ENCODE measurements at regions not wholly inside any gene's neighbourhood (a gene's known extent, or its start where the extent isn't known, plus 50 kb on each side); places are given as distances from the start of the nearest gene placed in this dataset.
"Not testable (repeated sequence)": the region's sequence is repeated elsewhere in the genome, so short reads cannot be mapped to it uniquely, and the experiment has no call there.

DNA sequence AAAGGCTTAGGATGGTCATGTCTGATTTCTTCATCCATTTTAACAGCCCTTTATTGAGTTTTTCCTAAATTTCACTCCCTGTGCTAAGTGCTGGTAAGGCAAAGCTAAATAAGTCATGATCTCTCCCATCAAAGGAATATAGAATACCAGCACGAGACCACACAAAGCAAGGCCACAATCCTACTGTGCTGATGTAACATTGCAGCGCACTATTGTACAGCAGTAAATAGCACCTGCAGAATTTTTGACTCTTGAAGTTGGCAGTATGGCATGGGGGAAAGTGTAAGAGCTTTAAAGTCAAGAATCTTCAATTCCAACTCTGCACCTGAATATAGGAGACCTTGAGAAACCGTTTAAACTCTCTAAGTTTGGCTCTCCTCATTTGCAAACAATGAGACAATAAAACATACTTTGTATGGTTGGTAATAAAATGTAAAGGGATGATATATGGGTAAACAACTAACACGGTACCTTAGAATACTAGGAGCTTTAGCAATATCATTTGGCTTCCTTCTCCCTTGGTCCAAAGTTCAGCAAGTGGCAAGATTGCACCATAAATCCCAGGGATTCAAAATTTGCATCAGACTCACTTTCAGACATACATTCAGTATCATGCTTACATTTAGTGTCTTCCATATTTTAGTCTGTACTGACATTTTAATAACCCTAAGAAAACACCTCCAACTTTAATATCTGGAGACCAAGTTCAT lies 132.9 kb upstream of the PRDX6 start:
- DNase-seq = no peak

DNA sequence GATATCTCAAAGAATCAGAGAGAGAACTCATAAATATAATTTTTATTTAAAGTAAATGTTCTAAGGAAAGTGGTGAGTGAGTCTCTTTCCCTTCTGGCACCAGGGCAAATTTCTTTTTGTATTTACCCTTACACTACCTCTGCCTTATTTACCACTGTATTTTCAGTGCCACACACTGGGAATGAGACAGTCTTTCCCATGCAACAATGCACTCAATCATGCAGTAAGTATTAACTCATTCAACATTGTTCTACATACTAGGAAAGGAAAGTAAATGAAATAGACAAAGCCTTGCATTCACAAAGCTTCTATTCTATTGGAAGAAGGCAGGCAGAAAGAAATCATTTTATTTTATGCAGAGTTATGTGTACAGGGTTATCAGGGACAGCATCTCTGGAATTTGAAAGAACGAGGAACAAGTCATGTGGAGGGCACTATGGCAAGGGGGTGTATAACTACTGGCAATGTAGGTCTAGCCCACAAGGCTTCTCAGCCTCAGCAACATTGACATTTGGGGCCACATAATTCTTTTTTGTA lies 129.8 kb upstream of the PRDX6 start:
- DNase-seq = no peak

DNA sequence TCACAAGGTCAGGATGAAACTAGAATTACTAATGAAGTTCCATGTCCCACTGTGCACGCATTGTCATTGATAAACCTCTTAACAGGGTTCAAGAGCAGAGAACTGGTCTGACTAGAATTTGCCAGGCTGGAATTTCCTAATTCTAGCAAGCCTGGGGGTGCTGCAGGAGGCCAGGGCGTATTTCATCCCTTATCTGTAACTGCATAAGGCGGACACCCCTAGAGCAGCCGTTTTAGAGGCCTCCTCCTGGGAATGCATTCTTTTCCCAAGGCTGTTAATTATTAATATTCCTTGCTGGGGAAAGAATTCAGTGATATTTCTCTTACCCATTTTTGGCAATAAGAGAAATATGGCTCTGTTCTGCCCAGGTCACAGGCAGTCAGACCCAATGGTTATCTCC lies 124.5 kb upstream of the PRDX6 start:
- DNase-seq = not testable (repeated sequence)

DNA sequence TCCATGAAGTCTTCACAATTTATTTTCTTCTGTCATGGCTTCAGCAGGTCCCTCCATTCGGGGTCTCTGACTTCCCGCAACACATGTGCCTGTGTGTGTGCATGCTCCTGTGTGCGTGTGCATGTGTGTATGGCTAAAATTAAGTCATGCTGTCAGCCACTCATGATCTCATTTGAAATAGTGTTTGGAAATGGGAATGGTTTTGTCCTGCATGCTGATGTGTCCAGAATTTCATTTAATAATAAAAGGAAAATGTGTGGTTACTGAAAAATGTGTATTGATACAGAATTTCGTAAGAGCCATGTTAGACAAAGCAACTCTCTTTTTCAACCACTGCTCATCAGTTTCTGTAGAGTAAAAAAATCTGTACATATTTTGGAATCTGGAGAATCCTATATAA lies 123.8 kb upstream of the PRDX6 start:
- DNase-seq = no peak

DNA sequence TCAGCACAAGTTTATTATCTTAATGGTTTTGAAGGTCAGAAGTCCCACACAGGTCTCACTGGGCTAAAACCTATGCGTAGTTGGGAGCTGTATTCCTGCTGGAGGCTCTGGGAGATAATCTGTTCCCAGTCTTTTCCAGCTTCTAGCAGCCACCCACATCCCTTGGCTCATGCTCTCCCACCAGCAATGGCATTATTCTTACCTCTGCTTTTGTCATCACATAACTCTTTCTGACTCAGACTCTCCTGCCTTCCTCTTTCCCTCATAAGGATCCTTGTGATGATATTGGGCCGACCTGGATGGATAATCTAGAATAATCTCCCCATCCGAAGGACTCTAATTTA lies 122.2 kb upstream of the PRDX6 start:
- DNase-seq = no peak

DNA sequence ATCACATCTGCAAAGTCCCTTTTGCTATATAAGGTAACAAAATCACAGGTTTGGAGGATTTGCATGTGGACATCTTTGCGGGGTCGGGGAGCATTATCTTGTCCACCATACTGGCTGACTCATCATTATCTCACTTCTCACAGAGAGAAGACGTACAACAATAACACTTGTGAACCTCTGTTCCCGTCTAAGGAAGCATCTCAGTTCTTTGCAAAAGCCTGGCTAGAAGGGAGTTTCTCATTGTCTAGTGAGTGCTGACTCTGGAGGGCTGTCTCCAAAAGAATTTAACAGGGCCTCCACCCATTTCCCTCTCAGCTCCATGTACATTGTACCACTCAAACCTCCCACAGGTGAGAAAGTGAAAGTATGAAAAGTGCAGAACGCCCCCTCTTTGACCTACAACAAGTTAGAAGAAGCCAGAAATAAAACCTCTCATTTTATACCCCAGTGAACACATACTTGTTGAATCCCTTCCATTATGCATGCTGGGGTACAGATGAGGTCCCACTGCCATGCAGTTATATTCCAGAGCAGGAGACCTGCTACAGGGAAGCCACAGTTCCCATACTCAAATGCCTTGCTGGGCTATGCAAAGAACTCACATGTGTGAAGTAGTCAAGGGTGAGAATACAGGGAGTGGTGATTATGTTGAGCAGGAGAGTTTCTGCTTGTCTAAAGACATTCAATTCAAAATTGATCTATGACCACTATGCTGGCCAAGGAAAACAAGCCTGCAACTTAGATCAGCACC lies 121.7 kb upstream of the PRDX6 start:
- DNase-seq = no peak

DNA sequence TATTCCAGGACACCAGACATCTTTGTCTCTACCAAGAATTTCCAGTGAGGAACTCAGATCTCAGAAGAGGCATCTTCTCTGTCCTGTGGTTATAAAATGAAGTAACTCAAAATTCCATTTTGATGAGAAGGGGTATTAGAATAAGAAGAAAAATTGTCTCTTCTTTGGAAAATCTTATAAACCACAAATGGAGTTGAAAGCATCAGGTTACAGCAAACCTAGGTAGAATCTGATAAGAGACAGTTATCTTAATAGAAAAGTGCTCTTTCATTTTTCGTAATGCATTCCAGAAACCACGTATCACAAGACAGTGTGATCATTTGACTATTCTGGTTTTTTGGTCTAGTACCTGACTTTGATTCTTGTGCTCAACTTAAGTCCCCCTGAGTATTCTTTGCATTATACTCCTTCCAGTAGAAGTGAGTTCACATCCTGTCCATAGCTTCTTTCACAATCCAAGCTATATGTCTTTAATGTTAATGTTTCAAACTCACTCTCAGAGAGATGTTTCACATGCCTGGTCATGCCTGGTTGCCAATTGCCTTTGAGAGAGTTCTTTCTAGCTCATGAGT lies 120.9 kb upstream of the PRDX6 start:
- DNase-seq = no peak

DNA sequence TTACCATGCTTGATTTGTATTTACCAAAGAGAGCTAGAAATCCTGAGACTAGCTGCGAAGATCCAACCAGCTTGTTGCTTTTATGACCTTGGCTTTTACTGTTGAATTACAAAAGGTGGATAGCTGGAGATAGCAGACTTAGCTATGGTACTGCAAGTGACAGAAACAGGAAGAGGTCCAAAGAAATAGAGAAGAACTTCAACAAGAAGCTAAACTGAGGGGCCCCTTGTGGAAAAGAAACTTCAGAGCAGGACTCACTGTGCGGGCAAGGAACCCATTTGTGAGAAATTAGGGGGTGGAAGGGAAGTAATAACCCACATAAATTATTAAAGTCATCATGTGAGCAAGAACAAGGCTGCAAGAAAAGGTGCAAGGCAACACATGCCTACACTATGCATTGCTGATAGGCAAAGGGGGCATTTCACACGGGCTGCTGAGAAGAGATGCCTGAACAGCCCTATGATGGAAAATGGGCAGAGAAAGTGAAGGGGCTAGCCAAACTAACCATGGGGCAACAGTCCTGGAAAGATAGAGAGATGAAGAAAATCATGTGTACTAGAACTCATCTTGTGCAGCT lies 116.6 kb upstream of the PRDX6 start:
- no peak for DNase-seq

DNA sequence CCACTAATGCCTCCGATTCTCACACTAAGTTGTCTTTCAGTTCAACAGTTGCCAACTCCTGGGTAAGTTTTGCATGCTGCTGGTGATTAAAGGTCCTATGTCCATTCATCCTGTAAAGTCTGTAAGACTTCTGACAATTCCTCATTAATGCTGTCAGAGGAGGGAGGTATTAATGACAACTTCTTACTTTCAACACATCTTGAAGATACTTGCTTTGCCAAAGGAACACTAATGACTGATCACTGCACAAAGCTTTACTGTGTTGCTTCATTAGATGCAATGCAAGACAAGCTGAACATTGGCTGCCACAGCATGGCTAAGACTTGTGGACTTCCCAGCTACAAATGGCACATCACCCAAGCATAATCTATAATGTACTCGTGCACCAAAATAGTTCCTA lies 114.6 kb upstream of the PRDX6 start:
- no peak for DNase-seq

DNA sequence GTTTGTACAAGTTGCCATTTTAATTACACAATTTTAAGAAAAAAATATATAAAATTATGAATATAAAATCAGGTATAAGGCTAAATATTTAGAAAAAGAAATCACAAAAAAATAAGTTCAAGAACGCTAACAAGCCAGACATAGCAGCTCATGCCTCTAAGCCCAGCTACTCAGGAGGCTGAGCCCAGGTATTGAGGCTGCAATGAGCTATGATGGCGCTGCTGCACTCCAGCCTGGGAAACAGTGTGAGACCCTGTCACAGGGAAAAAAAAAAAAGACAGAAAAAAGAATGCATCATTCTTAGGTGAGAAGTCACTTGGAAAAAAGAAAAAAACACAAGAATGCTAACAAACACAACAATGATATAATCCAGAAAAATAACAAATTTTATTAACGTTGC lies 112.3 kb upstream of the PRDX6 start:
- no peak for DNase-seq

DNA sequence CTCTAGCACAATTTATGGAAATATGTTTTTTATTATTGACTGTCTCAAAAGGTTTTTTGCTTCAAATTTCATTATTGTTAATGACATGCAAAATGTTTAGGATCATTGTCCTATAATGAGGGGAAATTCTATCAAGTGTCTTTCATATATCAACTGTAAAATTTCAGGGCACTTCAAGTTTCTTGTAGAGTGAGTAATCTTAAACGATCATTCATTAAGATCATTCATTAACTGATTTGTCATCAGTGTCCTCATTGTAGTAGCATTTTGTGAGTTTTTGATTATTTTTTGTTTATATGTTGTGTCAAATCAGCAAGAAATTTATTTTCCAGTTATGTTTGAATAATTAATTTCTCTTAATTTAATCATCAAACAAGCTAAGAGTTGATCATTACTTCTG lies 111.8 kb upstream of the PRDX6 start:
- DNase-seq = no peak

DNA sequence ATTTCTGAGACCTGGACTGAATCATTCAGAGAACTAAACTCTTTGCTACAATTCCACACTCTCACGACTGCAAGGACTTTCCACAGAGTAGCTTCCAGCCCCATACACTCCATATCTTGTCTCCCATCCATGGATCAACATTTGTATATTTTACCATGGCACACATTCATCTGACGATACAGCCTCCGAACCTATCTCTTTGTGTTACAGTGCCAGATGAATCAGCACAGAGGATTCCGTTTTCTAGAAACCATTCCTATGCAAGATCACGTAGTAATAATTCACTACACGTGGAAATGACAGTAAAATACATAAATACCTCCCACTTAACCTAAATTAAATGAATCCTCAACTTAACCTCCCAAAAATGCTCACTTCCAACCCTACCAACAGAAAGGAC lies 110.0 kb upstream of the PRDX6 start:
- no peak for DNase-seq

DNA sequence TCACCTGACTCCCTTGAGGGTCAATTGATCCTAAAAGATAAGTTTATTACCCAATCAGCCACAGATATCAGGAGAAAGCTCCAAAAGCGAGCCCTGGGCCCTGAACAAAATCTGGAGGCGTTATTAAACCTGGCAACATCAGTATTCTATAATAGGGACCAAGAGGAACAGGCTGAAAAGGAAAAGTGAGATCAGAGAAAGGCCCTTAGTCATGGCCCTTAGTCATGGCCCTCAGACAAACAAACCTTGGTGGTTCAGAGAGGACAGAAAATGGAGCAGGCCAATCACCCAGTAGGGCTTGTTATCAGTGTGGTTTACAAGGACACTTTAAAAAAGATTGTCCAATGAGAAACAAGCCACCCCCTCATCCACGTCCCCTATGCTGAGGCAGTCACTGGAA lies 106.5 kb upstream of the PRDX6 start:
- DNase-seq = not testable (repeated sequence)

DNA sequence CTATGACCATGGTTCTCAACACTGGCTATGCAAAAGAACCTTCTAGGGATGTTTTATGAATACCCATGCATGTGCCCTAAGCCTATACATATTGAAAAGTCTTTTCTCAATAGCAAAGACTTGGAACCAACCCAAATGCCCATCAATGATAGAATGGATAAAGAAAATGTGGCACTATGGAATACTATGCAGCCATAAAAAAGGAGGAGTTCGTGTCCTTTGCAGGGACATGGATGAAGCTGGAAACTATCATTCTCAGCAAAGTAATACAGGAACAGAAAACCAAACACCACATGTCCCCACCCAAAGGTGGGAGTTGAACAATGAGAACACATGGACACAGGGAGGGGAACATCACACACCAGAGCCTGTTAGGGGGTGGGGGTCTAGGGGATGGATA lies 101.1 kb upstream of the PRDX6 start:
- DNase-seq = not testable (repeated sequence)

DNA sequence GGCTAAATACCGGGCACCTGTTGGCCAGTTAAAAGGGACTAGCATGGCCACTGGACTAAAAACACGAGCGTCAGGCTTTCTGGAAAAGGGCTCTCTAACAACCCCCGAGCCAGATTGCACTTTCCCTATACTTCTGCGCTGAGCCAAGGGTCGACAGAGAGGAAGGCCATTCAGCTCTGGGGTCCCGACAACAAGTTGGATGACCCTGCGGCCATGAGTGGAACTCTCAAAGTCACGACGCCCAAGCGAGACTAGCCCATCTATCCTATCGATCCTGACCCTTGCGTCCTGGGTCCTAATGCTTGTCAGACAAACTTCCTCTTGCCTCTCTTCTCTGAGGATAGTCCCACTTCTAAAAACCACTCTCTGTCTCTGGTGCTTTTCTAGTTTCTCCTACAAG lies 99.9 kb upstream of the PRDX6 start:
- DNase-seq = no peak

DNA sequence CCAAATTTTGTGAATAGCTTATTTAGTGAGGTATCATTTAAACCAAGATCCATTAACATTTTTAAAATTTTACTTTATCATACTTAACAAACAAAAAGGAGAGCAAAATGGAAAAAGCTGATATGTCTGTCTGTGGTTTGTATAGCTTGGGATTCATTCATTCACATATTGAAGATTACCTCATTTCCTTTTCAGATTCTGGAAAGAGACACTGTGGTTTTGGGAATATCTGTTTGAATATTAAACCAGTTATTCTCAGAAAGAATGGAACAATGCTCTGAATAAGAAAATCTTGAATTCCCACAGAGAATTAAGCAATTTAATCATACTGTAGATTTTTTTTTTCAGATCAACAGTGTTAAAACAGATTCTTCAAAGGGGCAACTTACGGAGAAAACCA lies 93.8 kb upstream of the PRDX6 start:
- DNase-seq = no peak

DNA sequence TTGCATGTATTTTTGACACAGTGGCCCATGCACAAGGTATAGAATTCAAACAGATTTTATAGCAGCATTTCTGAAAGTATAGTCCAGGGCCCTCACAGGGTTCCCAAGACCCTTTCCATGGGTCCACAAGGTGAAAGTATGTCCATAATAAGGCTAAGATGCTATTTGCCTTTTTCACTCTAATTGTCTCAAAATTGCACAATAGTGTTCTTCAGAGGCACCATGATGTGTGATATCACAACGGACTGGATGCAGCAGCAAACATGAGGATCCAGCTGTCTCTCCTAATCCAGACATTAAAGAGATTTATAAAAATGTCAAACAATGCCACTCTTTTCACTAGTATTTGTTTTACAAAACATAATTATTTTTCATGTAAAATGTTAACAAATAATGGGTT lies 88.8 kb upstream of the PRDX6 start:
- DNase-seq = no peak

DNA sequence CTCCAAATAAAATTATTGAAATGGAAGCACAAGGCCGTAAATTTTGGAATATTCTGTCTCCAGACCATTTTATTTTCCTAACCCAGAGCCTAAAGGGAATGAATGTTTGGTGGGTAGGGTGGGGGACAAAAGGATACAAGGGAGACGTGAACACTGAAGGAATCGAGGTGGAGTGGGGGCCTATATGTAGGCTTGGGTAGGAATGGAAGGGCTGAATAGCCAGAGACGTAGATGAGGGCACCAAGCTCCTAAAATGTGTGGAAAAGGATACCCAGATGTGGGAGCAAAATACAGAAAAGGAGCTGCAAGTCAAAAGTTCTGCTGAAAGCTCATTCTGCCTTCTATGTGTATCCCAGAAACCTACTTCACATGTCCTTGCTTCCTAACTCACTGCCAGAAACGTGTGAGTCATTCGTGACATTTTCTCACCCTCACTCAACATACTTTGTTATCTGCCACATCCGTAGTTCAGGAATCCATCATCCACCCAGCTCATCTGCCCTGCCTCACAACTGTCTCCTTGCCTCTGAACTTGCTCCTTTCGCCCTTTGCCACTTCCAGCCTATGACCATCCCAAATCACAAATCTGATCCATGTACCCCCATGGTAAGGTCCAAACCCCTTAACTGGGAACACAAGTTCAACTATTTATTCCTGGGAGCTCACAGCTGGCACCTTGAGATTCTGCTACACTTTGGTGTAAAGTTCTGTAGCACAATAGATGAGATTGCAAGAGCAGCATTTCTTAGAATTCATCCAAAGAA lies 84.1 kb upstream of the PRDX6 start:
- DNase-seq = no peak

DNA sequence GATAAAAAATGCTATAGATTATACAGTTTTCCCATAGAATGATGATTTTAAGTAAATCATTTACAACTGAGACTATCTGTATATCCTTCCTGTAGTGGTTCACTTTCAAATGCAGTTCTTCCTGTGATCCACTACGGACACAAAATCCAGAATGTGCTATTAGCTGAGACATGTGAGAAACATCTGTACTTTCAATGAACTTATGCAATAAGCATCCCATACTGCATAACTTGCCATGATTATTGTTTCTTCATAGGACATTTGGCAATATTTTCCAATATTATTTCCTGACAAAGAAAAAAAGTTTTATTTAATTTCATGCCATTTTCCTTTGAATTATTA lies 83.5 kb upstream of the PRDX6 start:
- no peak for DNase-seq

DNA sequence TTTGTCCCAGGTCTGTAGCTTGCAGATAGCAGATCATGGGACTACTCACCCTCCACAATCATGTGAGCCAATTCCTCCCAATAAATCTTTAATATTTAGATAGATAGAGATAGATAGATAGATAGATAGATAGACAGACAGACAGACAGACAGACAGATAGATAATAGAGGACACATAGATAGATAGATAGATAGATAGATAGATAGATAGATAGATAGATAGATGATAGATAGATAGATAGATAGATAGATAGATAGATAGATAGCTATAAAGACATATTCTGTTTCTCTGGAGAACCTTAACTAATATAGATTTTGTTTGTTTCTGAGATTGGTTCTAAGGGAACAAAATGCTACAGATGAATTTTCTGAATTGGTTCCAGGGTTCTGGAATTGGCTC lies 82.3 kb upstream of the PRDX6 start:
- not testable (repeated sequence) for DNase-seq

DNA sequence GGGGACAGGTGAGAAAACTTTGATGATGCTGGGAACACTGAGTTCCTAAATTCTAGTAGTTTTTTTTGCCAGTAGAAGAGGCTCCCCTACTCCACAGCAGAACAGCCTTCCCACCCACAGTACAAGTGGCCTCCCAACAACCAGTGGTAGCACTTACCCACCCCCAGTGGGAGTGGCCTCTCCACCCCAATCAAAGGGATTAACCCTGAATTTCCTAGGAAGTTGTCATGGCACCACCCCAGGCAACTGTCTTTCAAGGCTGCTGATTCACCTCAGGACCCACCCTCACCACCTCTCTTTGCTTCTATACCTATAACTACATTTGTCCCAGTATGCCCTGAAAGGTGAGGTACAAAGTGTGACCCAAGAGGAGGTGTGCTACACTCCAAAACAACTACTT lies 81.4 kb upstream of the PRDX6 start:
- DNase-seq = no peak

DNA sequence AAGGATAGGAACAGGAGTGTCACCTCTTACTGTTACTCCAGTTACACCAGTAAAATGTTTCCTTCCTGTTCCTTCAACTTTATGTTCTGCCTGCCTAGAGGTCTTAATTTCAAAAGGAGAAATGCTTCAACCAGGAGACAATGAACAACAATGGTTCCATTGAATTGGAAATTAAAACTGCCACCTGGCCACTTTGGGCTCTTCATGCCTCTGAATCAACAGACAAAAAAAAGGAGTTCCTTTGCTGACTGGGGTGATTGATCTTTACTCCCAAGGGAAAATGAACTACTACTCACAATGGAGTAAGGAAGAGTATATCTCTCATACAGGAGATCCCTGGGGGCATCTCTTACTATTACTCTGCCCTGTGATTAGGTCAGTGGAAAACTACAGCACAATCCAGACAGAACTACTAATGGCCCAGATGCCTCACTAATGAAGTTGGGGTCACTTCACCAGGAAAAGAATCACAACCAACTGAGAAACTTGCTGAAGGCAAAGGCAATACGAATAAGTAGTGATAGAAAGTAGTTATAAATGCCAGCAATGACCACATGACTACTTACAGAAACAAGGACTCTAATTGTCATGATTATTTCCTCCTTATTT lies 76.6 kb upstream of the PRDX6 start:
- no peak for DNase-seq

DNA sequence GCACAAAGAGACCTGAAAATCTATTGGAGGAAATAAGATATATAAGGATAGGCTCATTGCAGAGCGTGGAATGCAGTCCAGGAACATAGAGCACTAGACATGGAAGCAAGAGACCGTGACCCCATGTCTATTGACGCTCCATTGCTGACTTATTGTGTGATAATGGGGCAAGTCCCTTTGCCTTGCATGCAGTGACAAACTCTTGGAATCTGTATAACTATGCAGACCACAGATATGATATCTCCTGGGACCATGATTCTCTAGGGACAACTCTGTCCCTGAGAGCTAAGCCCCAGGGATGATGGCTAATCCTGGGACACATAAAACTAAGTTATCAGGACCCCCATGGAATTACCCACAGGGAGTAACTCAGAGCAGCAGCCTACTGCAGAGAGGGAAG lies 73.1 kb upstream of the PRDX6 start:
- DNase-seq = no peak

Measured in stimulated activated CD4-positive, alpha-beta T cell treated with anti-CD3 and anti-CD28 coated beads, Interleukin-4, amount 100 ng/mL, for 24 hours (primary cell).